ENCODE measurements at regions not wholly inside any gene's neighbourhood (a gene's known extent, or its start where the extent isn't known, plus 50 kb on each side); places are given as distances from the start of the nearest gene placed in this dataset.
"Not testable (repeated sequence)": the region's sequence is repeated elsewhere in the genome, so short reads cannot be mapped to it uniquely, and the experiment has no call there.

DNA sequence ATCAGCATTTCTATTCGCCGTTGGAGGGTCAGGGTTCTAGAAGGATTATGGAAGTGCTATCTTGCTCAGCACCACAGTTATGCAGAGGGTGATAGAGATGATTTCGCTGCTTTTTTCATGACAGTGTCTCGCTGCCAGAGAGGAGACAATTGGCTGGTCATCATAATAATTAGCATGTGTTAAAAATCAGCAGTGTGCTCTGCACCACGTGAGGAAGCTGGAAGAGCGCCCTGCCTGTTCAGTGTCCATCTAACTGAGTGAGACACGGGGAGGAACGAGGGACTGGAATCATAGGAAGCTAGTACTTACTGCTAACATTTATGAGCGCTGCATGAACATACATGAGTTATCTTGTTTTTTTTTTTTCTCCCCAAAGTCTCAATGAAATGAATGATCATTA lies 116.2 kb upstream of the PLAAT1 start:
- DNase-seq, result no peak

DNA sequence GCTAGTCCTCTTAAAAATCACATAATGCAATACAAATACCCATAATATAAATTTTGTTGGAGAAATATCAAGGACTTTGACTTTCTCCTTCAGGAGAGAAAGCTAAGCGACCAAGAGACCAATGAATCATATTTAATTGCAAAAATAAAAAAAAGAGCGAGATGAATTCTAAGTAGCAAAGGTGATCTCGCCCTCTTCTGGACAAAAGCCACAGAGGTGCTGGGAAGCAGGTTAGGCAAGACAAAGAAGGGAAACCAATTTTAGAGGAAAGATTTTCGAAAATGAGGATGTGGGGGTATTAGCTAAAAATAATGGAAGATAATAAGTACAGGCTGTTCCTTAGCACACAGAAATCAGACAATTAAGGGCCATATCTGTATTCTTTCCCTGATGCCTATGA lies 111.4 kb upstream of the PLAAT1 start:
- DNase-seq, result no peak

DNA sequence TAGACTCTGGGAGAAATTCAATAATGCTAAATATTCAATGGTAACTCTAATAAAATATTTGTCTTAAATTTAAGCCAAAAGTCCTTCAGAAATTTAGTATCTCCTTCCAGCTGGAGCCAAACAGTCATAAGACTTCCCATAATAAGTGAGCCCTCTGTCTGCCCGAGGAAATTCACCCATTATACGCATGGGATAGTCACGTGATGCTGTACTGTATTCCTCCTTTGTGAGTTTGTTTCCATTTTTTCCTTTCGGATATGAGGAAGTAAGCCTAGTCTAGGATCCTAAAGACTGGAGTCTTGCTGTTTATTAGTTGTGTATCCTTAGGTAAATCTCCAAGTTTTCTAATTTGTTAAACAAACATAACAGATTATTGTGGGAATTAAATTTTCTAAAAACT lies 110.4 kb upstream of the PLAAT1 start:
- DNase-seq, result no peak

GRCh38 chr3:193132241-193132640 lies 108.8 kb upstream of the PLAAT1 start:
- DNase-seq, result no peak

DNA sequence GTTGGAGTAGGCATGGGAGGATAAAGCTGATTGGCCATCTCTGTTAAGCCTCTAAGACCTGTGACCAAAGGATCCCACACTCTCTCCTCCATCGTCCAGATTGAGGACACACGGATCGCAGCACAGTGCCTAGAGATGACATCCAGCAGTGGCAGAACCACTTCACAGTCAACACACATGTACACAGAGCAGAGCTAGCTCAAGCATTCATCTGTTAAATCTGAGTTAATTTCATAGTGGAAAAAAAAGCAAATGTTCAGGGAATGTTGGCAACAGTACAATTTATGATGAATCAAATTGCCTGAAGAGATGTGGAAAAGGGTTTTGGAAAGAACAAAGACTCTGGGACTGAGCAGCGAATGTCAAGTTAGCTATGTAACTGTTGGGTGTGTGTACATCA lies 108.1 kb upstream of the PLAAT1 start:
- DNase-seq, result no peak

DNA sequence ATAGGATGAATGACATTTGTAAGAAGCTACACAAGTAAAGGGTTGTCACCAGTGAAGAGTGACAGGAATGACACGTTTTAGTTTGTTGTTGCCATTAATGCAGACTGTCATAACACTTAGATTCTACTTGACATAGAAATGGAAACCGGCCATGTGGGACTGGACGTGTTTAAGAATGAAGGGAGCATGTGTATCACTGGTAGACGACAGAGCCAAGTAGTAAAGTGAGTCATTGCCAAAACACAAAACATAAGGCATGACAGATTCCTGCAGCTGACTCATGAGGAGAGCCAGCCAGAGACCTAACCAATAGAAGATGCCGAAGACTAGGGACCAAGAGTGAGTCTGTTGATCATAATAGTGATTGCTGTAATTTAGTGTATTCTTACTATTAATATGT lies 106.2 kb upstream of the PLAAT1 start:
- DNase-seq, result no peak

- DNase-seq, result no peak
Measured at GRCh38 chr3:193140381-193140780, 100.6 kb upstream of the PLAAT1 start.

GRCh38 chr3:193145248-193145647 lies 95.8 kb upstream of the PLAAT1 start:
- no peak for DNase-seq

- no peak for DNase-seq
Measured at GRCh38 chr3:193148688-193149473, 92.1 kb upstream of the PLAAT1 start.

DNA sequence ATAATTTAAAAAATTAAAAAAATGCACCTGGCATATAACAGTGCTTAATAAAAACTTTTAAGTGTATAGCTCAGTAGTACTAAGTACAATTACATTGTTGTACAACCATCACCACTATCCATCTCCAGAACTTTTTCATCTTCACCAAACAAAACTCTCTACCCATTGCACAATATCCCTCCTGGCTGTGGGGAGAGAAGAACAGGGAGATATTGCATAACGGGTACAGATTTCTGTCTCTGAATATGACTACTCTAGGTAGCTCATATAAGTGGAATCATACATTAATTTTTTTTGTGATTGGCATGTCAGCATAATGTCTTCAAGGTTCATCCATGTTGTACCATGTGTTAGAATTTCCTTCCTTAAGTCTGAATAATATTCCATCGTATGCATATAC lies 91.0 kb upstream of the PLAAT1 start:
- no peak for DNase-seq

DNA sequence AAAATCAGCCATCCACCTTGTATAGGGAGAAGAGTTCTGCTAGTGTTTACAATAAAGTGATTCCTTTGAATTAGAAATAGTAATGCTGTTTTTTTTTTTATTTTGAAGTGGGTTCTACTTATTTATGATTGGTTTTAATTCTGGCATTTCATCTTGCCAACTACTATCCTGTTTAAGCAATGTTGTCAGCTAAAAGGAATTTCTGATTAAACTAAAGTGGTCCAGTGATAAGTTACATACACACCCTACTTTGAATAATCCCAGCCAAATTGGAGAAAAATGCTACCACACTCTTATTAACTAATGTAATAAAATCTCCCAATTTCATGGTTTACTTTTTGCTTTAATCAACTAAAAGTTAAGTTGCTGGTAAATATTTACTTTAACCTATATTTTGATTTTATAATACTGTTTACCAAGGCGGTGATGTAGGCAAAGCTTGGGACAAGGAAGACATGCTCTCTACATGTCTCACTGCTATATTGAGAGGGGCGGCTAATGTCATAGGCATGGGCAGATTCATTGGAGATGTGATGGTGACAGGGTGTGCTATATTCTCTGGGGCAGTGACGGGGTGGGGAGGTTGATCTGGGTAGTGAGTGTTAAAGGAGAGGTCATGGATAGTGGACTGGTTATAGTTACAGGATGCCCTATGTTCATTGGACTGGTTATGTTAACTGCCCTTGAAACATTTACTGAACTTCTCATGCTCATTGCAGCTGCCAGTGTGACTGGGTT lies 85.8 kb upstream of the PLAAT1 start:
- DNase-seq, result not testable (repeated sequence)

DNA sequence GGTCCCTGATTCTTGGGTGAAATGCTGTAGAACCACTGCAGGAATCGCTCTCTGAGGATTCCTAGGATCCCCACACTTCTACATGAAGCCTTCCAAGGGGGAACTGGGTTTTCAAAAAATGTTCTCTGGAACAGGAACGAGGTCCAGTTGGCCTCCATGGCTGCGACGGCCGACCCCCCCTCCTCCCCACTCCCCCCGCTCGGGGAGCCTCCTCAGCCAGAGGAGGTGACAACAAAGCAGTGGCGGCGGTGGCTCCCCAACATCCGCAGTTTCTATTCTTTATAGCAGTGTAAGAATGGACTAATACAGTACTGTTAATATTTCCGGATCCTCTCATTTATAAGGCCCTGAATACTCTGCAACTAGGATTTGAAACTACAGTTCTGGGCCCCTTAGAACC lies 84.0 kb upstream of the PLAAT1 start:
- DNase-seq, result no peak

DNA sequence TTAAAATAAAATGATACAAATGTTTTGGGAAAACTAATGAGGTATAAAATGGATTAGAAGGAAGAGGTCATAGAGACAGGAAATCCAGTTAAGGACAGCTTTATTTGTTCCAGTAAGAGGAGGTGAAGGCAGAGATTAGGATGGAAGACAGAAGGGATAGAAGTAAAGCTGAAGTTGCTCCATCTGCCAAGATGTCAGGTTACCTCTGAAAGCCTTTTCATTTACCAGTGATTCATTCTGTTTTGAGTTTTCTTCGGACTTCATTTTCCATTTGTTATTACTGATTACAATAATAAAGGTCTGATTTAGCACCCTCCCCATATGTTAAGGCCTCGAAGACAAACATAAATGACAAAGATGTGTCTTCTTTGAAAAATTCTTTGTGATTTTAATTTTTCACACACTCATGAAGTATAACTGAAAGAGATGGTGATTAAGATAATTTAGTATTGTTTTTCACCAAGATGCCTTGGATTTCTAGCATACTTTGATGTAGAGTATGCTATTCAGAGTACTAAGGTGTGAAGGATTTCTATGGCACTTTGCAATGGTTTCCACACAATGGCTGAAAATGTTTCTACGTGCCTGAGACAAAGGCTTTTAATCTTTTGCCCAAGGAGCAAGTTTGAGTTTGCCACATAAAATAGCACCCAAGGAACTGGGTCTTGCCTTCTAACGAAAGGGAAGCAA lies 75.4 kb upstream of the PLAAT1 start:
- DNase-seq, result no peak

- no peak for DNase-seq
Measured at GRCh38 chr3:193168931-193169330, 72.1 kb upstream of the PLAAT1 start.

- no peak for DNase-seq
Measured at GRCh38 chr3:193174140-193174539, 66.9 kb upstream of the PLAAT1 start.

- not testable (repeated sequence) for DNase-seq
Measured at GRCh38 chr3:193179332-193180012, 61.5 kb upstream of the PLAAT1 start.

DNA sequence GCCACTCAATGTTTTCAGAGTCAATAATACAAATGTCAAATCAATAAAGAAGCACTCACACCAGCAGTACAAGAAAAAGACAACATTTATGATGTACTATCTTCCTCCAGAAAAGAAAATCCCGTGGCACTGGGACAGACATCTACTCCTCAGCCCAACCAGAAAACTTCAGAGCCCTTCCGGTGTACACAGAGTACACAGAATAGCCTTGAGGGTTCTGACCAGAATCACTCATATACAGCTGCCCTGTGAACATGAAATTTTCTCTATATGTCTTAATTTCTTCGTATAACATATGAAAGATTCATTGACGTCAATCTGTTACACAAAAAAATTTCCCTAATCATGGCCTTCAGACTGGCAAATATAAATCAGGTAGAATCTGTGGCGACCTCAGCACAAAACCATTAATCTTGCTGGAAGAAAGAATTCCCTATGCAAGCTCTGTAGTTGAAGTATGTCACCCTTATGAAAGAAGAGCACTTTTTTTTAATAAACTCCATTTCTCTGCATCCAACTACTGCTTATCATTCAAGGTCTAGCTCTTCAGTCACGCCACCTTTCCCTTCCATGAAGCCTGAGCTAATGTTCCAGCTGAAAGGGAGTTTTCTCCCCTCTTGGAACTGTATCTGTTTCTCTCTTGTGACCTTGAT lies 53.8 kb upstream of the PLAAT1 start:
- DNase-seq, result no peak

DNA sequence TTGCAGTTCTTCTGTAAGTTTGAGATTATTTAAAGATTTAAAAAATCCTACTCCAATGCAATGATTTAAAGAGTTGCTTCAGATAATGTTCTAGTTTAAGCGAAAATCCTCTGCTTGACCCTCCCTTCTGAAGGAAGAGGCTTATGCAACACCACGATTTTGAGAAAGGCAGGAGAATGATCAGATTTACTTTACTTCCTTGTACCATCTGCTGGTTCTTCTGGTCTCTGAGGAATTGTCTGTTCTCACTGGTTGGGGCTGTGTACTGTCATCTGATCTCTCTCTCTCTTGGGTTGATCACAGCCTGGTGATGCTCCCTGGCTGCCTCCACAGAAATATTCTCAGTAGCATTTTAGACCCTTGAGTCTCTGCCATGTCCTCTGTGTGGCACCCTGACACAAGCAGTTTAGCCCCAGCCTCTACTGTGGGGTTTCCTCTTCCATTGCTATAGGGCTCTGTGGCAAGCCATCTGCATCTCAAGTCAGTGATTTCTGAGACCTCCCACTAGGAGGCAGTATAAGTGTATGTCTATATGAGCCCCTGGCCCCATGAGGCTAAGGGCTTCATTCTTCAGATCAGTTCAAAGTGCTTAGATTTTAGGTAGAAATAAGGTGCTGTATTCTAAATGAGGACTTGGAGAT lies 50.8 kb upstream of the PLAAT1 start:
- no peak for DNase-seq
